GM03348 (cell line): ENCODE measurements at regions not wholly inside any gene's neighbourhood (a gene's known extent, or its start where the extent isn't known, plus 50 kb on each side); places are given as distances from the start of the nearest gene placed in this dataset.
"Not testable (repeated sequence)": the region's sequence is repeated elsewhere in the genome, so short reads cannot be mapped to it uniquely, and the experiment has no call there.

Experiments used
- DNase-seq: peaks from one replicate; pipeline ENCODE4 v3.0.0; 2012; ENCODE audit warnings: low spot score

GRCh38 chr1:241447031-241447644, 72.4 kb downstream of the FH start:
- DNase-seq, result no peak

GRCh38 chr1:241444836-241445235, 74.7 kb downstream of the FH start:
- no peak for DNase-seq

DNA sequence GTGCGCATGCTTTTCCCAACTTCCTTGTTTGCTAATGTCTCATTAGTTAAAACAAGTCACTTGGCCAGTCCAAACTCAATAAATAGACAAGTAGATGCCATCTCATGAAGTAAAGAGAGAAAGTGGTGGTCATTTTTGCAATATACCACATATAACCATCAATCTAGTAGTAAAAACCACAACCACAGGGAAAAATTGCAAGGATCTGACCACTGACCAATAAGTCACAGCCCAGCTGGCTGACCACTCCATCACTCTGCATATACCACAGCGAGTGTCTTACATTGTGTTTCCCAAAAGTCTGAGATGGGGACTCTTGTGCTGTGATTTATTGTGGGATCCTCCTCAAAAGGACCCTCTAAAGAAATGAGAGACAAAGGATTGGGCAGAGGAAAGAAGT, 76.0 kb downstream of the FH start:
- DNase-seq, result no peak

GRCh38 chr1:241442686-241443085, 76.9 kb downstream of the FH start:
- no peak for DNase-seq

GRCh38 chr1:241440904-241441303, 78.7 kb downstream of the FH start:
- no peak for DNase-seq

DNA sequence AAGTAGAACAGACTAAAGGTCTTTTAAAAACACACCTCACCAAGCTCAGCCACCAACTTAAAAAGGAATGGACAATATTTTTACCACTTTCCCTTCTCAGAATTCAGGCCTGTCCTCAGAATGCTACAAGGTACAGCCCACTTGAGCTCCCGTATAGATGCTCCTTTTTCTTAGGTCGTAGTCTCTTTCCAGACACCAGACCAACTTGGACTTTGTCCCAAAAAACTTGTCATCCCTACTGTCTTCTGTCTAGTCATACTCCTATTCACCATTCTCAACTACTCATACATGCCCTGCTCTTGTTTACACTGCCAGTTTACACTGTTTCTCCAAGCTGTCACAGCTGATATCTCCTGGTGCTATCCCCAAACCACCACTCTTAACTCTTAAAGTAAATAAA, 80.9 kb downstream of the FH start:
- DNase-seq, result not testable (repeated sequence)

GRCh38 chr1:241432241-241432640, 75.2 kb upstream of the RGS7 start:
- DNase-seq, result no peak

DNA sequence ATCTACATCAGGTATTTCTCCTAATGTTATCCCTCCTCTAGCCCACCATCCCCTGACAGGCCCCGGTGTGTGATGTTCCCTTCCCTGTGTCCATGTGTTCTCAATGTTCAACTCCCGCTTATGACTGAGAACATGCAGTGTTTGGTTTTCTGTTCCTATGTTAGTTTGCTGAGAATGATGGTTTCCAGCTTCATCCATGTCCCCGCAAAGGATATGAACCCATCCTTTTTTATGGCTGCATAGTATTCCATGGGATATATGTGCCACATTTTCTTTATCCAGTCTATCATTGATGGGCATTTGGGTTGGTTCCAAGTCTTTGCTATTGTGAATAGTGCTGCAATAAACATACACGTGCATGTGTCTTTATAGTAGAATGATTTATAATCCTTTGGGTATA, 68.1 kb upstream of the RGS7 start:
- DNase-seq, result not testable (repeated sequence)

DNA sequence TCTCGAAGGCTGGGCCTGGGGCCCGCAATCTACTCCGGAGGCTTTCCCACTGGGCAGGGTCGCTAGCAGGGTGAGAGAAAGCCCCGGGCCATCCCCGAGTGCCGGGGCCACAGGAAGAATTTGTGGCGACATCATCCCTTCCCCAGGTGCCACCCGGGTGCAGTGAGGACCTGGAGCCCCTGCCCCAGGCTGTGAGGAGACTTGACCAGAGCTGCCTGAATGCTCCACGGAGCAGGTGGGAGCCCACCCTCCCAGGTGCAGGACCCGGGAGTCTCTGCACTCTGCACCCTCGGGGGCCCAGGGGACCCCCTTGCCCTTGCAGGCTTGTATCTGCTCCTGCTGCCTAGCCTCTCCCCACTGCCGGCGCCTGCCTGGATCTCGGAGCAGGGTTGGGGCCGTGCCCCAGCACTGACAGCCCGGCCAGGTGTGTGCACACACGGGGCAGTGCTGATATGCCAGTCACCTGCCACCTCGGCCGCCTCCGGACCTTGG, 67.5 kb upstream of the RGS7 start:
- no peak for DNase-seq

GRCh38 chr1:241423541-241424479, 66.8 kb upstream of the RGS7 start:
- DNase-seq, result peak; percentile 54

DNA sequence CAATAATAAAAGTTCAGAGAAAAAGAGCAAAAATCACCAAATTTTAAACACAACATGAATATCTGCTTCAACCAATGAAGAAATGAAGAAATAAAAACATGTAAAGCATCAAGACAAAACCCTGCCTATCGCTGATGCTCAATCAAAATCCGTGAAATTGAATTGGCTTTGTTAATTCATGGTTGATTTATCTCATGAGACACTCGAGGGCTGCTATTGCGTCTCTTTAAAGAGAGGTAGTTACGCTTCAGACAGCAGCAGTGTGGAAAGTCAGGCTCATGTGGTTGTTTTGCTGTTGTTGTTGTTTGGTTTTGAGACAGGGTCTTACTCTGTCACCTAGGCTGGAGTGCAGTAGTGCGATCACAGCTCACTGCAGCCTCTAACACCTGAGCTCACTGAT, 65.5 kb upstream of the RGS7 start:
- DNase-seq, result no peak

DNA sequence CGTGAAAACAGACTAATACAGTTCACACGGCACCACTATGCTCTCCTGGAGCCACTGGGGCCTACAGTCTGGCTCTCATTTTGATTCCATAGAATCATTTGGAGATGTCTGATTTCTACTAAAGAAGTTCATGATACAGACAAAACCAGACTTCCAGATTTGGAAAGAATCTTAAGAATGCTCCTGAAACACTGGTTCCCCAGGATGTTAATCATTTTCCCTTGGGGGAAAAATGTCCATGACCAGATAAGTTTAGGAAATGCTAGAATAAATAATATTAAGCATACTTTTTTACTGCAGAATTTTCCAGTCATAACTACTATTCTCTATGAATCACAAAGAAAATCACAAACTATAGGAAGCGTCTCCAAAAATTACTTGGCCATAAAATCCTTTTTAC, 63.0 kb upstream of the RGS7 start:
- DNase-seq, result peak; percentile 30

- no peak for DNase-seq
Observed at GRCh38 chr1:241417258-241417657, 60.3 kb upstream of the RGS7 start.

DNA sequence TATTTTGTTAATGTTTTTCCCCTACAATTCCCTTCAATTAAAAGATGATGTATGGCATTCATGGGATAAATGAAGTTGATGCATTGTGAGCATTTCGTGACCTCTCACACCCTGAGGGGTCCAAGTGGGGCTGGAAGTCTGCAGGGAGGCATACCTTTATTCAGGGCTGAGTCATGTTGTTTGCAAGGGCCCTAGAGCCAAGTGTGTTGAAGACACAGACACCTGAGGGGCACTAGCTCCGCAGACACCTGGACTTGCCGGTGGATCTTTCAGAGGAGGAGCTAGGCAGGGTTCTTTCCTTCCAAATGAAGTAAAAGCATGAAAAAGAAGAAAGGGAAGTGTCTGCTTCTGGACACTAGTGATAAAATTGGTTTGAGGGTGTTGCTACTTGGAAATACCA, 57.0 kb upstream of the RGS7 start:
- no peak for DNase-seq

- peak; percentile 59 for DNase-seq
Observed at GRCh38 chr1:241413386-241413785, 56.4 kb upstream of the RGS7 start.

DNA sequence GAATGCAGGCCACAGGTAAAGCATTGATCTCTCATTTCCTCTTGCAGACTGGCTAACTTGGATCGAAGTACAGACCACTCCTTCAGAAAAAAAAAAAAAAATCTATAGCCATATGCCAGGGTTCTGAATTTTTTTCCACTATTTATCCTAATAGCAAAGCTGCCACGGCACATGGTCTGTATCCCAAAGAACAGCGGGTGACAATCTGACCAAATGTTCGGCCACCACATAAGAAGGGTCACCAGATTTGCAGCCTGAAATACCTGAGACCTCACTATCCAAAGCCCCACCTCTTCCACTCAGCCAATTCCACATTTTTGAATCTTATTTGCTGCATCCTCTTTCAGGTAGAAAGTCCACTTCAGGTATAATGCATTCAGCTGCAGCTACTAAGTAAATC, 55.6 kb upstream of the RGS7 start:
- DNase-seq, result no peak

DNA sequence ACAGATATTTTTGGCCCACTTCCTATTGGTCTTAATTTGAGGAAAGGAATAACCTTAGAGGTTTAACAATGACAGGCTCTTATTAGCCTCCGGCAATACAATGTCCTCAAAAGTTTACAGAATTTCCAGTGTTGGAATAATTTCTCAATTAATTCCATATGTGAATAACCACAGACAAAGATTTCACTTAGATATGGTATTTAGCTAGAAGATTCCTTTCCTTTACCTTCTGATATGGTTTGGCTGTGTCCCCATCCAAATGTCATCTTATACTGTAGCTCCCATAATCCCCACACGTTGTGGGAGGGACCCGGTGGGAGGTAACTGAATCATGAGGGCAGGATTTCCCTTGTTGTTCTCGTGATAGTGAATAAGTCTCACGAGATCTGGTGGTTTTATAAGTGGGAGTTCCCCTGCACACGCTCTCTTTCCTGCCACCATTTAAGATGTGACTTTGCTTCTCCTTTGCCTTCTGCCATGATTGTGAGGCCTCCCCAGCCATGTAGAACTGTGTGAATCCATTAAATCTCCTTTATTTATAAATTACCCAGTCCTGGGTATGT, 54.9 kb upstream of the RGS7 start:
- no peak for DNase-seq

GRCh38 chr1:241411056-241411775, 54.2 kb upstream of the RGS7 start:
- DNase-seq, result peak; percentile 41

GRCh38 chr1:241408170-241408569, 51.2 kb upstream of the RGS7 start:
- DNase-seq, result peak; percentile 13
